GM19463 (cell line): ENCODE measurements at regions not wholly inside any gene's neighbourhood (a gene's known extent, or its start where the extent isn't known, plus 50 kb on each side); places are given as distances from the start of the nearest gene placed in this dataset.

ENCODE experiments used
- ATAC-seq: cut with Tn5 transposase; IDR thresholded peaks from one replicate; pipeline ENCODE4 v1.9.1; 2021; ENCODE audit warnings: mild to moderate bottlenecking, moderate library complexity; ENCODE audit not compliant: unreplicated experiment

DNA sequence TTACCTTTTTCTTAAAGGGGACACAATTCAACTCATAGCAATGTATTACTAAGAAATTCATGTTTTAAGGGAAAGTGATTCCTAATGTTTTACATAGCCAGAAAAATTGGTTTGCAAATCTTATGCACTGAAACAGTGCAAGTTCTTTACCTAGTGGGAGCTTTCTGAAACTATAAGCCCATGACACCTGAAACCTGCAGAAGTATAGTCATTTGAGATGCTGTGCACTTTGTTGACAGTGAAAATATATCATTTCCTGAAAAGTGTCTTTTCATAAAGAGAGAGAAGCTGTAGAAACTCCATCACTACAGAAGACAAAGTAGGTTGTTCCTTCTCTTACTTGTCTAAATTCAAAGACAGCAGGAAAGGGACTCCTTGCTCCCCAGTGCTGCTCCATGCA is 517.1 kb downstream of the LMO7 start:
- ATAC-seq = no peak

- ATAC-seq = no peak
Measured at GRCh38 chr13:76148926-76149325, 512.8 kb downstream of the LMO7 start.

DNA sequence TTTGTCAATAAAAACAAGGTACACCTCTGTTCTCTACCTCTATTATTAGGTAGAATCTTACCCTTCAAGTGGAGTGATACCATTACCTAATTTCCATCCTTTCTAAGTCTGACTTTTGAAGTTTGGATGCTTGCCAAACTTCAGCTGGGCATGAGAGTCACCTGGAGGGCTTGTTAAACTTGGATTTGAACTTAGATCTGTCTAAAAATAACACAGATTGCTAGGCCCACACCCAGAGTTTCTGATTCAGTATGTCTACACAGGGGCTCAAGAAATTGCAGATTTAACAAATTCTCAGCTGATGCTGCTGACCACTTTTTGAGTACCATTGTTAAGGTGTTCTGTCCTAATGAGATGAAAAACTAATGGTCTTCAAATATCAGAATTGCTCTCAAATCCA is 512.2 kb downstream of the LMO7 start:
- ATAC-seq = no peak

DNA sequence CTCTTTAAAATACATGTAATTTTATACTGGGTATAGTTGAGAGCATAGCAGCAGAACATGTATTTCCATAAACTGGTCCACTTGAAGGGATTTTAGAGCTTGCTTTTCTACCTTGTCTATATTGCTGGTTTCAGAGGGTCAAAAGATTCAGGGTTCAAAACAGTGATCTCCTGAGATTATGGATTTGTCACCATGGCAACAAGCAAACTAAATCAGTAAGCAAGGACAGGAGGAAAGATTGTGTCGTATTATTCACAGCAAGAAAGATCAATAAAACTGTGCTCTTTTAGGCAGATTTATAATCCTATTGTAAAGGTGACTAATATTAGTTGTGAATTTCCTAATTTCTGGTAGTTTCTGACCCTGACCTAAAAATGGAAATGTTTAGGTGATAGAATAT is 496.4 kb downstream of the LMO7 start:
- no peak for ATAC-seq

GRCh38 chr13:76131551-76131950 is 495.4 kb downstream of the LMO7 start:
- ATAC-seq = no peak

DNA sequence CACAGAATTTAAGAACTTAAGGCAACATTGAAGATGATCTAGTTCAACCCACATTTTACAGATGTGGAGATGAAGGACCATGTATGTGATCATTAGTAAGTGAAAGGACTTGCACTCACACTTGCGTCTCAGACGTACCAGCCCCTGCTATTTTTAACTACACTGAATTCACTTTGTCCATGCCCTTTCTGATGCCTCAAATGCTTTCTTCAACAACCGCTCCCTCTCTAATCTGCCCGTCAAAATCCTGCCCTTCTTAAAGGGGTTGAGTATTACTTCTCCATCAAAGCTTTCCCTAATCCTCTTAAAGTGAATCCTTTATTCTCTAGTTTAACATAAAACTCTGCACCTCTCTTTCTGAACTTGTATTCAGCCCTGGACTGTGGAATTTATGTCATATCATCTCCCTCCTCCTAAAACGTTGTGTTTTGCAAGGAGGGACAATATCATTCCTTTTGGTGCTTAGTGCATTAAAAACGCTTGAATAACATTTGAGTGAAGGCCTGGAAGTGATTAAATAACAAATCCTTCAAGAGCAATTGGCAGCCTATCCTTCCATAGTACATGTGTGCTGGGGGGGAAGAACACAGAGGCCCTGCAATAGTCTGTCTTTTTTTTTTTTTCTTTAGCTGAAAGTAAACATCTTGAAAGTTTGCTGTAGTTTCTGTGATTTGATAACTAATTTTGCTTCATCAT is 493.3 kb downstream of the LMO7 start:
- no peak for ATAC-seq

- no peak for ATAC-seq
Measured at GRCh38 chr13:76127922-76128321, 491.8 kb downstream of the LMO7 start.

- ATAC-seq = no peak
Measured at GRCh38 chr13:76123548-76123947, 487.4 kb downstream of the LMO7 start.

- ATAC-seq = no peak
Measured at GRCh38 chr13:76116751-76117360, 480.7 kb downstream of the LMO7 start.

- ATAC-seq = no peak
Measured at GRCh38 chr13:76106763-76107162, 470.6 kb downstream of the LMO7 start.

GRCh38 chr13:76094645-76095044 is 458.5 kb downstream of the LMO7 start:
- ATAC-seq = no peak

DNA sequence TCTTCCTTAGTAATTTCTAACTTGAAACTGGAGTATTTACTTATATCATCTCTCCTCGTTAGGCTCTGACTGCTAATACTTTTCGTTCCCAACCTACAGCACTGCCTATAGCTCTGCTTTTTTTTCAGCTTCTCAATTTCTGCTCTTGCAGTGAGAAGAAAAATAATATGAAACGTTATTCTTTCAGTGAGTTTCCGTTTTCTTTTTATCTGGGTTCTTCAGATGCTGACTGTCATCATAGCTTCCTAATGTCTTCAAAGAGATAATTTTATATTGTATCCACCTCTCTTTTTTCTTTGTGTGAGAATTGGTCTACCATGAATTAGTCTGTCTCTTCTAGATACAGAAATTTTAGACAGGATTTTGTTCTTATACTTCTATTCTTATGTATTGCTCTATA is 454.9 kb downstream of the LMO7 start:
- no peak for ATAC-seq

GRCh38 chr13:76086729-76087128 is 450.6 kb downstream of the LMO7 start:
- no peak for ATAC-seq

DNA sequence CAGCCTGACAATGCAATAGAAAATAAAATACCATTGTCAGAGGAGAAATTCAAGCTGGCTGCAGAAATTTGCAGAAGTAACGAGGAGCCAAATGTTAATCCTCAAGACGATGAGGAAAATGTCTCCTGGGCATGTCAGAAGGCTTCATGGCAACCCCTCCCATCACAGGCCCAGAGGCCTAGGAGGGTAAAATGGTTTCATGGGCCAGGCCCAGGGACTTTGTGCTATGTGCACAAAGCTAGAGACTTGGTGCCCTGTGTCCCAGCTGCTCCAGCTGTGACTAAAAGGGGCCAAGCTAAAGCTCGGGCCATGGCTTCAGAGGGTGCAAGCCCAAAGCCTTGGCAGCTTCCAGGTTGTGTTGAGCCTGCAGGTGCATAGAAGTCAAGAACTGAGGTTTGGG is 431.7 kb downstream of the LMO7 start:
- no peak for ATAC-seq

- ATAC-seq = no peak
Measured at GRCh38 chr13:76053181-76053580, 417.1 kb downstream of the LMO7 start.

GRCh38 chr13:76049376-76049746 is 413.2 kb downstream of the LMO7 start:
- no peak for ATAC-seq

DNA sequence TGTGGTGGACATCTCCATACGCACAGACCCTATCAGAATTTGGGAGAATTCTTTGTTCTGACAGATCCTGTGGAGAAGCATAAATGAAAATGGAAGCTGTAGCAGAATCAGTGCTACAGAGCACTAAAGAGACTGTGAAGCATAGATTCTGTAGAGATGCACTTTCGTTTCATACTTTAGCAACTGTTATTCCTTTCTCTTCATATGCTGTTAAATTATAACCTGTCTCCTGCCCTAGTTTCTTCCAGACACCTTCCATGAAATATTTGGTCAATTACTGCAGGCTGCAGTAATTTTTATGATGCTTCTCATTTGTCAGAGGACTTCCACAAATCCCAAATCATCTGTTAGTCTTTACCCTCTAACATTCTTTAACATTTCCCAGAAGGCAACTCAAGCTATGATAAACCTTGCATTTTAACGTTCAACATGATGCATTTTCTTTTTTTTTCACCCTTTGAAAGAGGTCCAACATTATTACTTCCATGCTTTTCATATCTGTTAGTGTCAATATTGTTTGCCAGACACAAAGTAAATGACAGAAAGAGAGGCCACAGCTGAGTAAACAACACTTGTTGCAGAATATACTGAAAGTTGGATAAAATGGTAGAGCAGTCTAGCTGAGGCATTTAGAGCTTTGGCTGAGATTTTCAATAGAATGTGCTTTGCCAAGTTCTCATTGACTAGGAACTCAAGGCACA is 412.7 kb downstream of the LMO7 start:
- no peak for ATAC-seq

DNA sequence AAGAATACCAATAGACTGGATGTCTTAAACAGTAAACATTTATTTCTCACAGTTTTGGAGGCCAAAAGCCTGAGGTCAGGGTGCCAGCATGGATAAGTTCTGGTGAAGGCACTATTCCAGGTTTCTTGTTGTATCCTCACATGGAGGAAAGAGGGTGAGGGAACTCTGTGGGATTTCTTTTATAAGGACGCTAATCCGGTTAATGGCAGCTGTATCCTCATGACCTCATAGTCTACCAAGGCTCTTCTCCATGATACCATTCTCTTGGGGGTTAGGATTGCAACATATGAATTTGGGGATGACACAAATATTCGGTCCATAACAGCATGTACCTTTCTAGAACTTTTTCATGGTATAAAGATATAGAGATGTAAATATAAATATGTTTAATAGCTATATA is 412.0 kb downstream of the LMO7 start:
- no peak for ATAC-seq

- ATAC-seq = no peak
Measured at GRCh38 chr13:76043874-76044273, 407.7 kb downstream of the LMO7 start.

DNA sequence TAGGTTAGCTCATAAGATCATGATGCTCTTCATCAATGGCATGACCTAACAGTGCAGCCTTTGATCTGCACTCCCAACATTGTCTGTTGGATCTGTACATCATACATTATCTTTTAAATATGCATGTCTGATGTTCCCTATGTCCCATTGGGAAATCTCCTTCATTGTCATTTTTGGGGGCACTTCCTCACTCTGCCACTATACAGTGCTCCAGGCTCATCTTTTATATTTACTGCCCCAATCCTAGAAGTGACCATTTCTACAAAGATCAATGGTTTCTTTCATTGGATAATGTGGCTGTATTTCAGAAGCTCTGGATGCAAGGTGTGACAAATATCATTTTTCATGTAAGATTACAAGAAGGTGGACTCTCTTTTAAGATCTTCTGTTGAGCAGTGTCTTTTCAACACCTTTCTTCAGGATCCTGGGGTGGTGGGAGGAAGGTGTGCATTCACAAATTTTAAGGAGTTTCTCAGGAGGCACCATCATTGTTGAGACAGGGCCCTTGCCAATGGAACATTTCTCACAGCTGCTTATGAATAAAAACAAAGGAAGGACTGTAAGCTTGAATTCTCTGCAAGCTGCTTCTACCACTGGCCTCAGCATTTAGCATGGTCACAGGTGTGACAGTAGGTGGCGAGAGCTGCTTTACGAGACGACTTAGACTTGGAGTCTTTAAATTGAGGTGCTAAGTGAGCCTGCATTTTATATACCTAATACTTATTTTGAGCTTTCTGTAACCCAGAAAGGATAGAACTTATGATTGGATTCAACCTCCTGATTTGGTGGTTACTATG is 403.0 kb downstream of the LMO7 start:
- ATAC-seq = no peak

- ATAC-seq = no peak
Measured at GRCh38 chr13:76036176-76036575, 400.0 kb downstream of the LMO7 start.

DNA sequence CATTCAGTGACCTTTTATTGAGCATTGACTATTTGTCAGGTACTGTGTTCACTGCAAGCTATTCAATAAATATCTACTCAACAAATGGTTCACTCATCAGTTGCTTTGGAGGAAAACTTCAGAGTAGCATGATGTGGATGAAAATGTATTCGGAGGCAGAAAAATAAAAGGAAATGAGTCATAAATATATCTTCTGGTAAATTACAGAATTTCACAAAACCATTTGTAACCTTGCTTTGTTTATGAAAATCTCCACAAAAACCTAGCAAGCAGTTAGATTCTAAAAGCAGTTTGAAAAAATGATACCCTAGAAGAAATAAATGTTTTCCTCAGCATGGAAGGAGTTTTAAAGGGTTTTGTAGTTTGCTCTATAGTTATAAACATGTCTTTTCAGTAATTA is 399.6 kb downstream of the LMO7 start:
- ATAC-seq = no peak
